Subcutaneous abdominal adipose tissue (tissue), 5 donors: ENCODE measurements at regions not wholly inside any gene's neighbourhood (a gene's known extent, or its start where the extent isn't known, plus 50 kb on each side); places are given as distances from the start of the nearest gene placed in this dataset.

Experiments
- H3K27ac ChIP-seq: one replicate; pipeline ENCODE4 v1.7.0; 2013; ENCODE audit warnings: low read depth, mild to moderate bottlenecking, inconsistent platforms, low read length, moderate library complexity
- H3K27me3 ChIP-seq, 5 donors: one replicate each; pipeline ENCODE4 v1.7.0; 2013; ENCODE audit warnings: low read length in 5 of 5, inconsistent platforms in 1 of 5; ENCODE audit not compliant: control insufficient read depth in 5 of 5, insufficient read depth in 4 of 5
- H3K36me3 ChIP-seq, 5 donors: one replicate each; pipeline ENCODE4 v1.7.0; 2013; ENCODE audit warnings: low read length in 5 of 5; ENCODE audit not compliant: control insufficient read depth in 5 of 5, insufficient read depth in 5 of 5
- H3K4me1 ChIP-seq, 5 donors: one replicate each; pipeline ENCODE4 v1.7.0; 2013; ENCODE audit warnings: low read length in 5 of 5, mild to moderate bottlenecking in 3 of 5, moderate library complexity in 1 of 5; ENCODE audit not compliant: control insufficient read depth in 5 of 5, insufficient read depth in 5 of 5
- H3K4me3 ChIP-seq, 5 donors: one replicate each; pipeline ENCODE4 v1.7.0; 2013; ENCODE audit warnings: low read length in 5 of 5, low read depth in 1 of 5
- H3K9ac ChIP-seq, 5 donors: one replicate each; pipeline ENCODE4 v1.7.0; 2013; ENCODE audit warnings: low read length in 5 of 5, mild to moderate bottlenecking in 4 of 5, moderate library complexity in 3 of 5
- H3K9me3 ChIP-seq, 5 donors: one replicate each; pipeline ENCODE4 v1.7.0; 2013; ENCODE audit warnings: low read length in 5 of 5; ENCODE audit not compliant: control insufficient read depth in 5 of 5
- donor health status: healthy.
- donor health status: healthy.
- donor health status: healthy.
- donor health status: healthy.
- donor health status: healthy.

DNA sequence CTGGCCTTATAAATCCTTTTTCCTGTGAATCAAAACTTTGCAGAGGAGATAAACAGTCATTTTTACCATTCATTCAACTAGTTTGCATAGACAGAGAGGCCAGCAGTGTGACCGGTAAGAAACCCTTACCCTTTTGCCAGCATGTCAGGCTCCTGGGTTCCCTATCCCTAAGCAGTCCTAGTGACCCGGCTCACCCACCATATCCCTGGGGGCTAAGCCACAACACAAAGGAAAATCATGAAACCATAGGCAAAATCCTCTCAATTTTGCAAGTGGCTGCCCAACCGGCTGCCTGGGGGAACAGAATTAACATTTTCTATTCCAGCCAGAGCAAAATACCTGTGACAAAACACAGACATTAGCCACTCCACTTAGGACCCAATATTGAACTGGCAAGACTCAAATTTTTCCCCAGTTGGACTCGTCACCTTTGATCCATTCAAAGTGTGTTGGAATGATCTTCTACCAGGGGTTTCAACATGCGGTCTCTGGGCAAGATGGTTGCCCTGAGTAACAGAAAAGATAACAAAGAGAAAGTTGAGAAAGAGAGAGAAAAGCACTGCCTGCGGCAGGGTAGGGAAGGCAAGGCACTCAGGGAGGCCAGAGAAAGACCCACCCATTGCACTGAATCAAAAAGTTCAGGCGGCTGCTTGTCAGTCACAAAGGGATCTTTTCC is 174.8 kb upstream of the NAMPT start:
- H3K27ac ChIP-seq: peak overlapping the region; percentile 33
- H3K4me1 ChIP-seq: peaks cover 0 to 22% (median 9%) of the 10 kb centered on the region in 5 donors
- H3K9me3 ChIP-seq: no peaks in the 10 kb centered on the region

DNA sequence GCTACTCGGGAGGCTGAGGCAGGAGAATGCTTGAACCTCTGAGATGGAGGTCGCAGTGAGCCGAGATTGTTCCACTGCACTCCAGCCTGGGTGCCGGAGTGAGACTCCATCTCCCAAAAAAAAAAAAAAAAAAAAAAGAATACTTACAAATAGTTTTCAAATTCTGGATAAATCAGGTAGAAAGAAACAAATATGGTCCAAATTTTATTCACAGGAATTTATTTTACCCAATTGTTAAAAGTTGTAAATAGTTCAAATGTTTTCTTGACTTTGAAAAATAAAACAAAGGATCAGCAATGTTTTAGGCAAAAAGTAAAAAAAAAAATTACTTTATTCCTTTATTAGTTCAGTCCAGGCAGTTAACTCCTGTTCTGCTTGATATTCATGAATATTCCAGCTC is 172.9 kb upstream of the NAMPT start:
- Histone ChIP-seq H3K9ac (no peak overlapping the region), H3K4me3 (no peak overlapping the region), H3K27me3 (no peaks in the 10 kb centered on the region), H3K27ac (no peak overlapping the region), H3K9me3 (peaks cover 0 to 2% (median 0%) of the 10 kb centered on the region in 5 donors), H3K4me1 (peaks cover 0 to 21% (median 9%) of the 10 kb centered on the region in 5 donors), H3K36me3 (no peaks in the 10 kb centered on the region)

More for the DNA sequence above, 174.8 kb upstream of the NAMPT start:
- Histone ChIP-seq H3K9ac (peak overlapping the region in 1 of 5 donors; percentile 48), H3K4me3 (no peak overlapping the region), H3K27me3 (no peaks in the 10 kb centered on the region), H3K36me3 (no peaks in the 10 kb centered on the region)

DNA sequence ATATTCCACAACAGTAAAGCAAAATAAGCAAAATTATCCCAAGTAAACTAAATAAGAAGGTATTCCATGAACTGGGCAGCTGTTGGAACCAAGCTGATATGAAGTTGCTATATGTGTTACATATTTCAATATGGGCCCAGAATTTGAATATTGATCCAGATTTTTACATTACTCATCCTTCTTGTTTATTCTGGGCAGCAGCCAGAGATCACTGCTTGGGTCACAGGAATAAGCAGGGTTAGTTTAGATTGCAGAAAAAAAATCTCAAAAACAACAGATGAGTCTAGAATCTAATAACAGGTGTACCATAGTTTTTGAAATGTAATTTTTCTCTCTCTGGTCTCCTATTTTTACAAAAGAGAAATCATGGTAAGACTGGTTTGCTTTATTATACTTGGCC is 171.5 kb upstream of the NAMPT start:
- Histone ChIP-seq H3K4me3 (no peak overlapping the region), H3K9me3 (peaks cover 0 to 4% (median 0%) of the 10 kb centered on the region in 5 donors), H3K27me3 (no peaks in the 10 kb centered on the region), H3K4me1 (peaks cover 0 to 12% (median 6%) of the 10 kb centered on the region in 5 donors), H3K9ac (no peak overlapping the region), H3K27ac (no peak overlapping the region), H3K36me3 (no peaks in the 10 kb centered on the region)

DNA sequence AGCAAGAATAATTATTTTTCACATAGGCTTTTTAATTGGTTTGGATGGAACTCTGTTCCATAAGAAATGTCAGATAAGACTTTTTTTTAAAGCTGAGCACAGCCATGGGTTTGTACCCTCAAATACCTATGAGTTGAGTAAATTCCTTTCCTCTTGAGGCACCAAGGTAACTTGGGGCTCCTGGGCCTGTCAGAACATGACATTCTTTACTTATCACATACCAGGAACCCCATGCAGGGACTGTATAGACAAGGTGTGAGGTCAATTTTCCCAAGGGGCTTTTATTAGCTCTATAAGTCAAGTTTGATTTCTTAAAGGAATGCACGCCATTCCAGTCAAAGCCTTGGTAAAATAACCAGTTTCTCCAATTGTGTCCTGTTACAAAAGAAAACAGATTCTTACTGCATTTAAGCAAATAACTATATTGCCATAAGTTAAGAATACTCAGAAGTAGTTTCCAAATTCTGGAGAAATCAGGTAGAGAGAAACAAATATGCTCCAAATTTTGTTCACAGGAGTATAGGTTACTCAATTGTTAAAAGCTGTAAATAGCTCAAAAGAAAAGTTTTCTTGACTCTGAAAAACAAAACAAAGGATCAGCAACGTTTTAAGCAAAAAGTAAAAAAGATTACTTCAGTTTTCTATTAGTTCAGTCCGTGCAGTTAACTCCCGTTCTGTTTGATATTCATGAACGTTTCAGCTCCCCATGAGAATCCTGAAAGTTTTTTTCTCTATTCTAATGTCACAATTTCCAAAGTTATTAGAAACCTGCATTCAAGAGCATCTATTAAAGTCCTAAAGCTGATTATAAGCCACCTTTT is 167.5 kb upstream of the NAMPT start:
- Histone ChIP-seq H3K4me1 (peaks cover 0 to 6% (median 4%) of the 10 kb centered on the region in 5 donors), H3K9ac (no peak overlapping the region), H3K27ac (no peak overlapping the region), H3K36me3 (no peaks in the 10 kb centered on the region), H3K9me3 (peaks cover 0 to 4% (median 0%) of the 10 kb centered on the region in 5 donors), H3K4me3 (no peak overlapping the region), H3K27me3 (no peaks in the 10 kb centered on the region)

DNA sequence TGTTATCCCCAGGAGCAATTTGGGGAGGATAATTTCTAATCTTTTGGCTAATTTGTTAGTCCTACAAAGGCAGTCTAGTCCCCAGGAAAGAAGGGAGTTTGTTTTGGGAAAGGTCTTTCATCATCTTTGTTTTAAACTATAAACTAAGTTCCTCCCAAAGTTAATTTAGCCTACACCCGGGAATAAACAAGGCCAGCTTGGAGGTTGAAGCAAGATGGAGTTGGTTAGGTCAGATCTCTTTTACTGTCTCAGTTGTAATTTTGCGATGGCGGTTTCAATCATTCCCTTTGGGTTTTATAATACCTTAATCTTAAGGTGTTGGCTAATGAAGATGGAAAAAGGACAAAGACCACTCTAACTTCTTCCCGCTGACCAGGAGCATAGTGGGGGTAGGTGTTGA is 166.4 kb upstream of the NAMPT start:
- no peak overlapping the region for H3K27ac ChIP-seq

DNA sequence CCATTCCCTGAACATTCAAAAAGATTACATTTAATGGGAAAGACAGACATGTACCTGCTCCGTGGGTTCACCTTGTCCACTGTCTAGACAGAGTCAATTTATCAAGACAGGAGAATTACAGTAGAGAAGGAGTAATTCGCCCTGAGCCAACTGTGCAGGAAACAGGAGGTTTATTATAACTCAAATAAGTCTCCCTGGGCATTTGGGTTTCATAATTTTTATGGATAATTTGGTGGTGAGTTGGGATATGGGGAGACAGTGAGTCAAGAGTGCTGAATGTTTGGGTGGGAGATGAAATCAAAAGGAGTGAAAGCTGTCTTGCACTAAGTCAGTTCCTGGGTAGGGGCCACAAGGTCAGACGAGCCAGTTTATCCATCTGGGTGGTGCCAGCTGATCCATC is 165.9 kb upstream of the NAMPT start:
- Histone ChIP-seq H3K27me3 (no peaks in the 10 kb centered on the region), H3K9me3 (peaks cover 0 to 4% (median 0%) of the 10 kb centered on the region in 5 donors), H3K36me3 (no peaks in the 10 kb centered on the region), H3K4me1 (peaks cover 0 to 6% (median 4%) of the 10 kb centered on the region in 5 donors), H3K9ac (no peak overlapping the region), H3K27ac (no peak overlapping the region), H3K4me3 (no peak overlapping the region)

More for the DNA sequence above, 166.4 kb upstream of the NAMPT start:
- peaks cover 0 to 6% (median 4%) of the 10 kb centered on the region in 5 donors for H3K4me1 ChIP-seq
- H3K9ac ChIP-seq: no peak overlapping the region
- no peak overlapping the region for H3K4me3 ChIP-seq
- peaks cover 0 to 4% (median 0%) of the 10 kb centered on the region in 5 donors for H3K9me3 ChIP-seq
- no peaks in the 10 kb centered on the region for H3K27me3 ChIP-seq
- no peaks in the 10 kb centered on the region for H3K36me3 ChIP-seq

DNA sequence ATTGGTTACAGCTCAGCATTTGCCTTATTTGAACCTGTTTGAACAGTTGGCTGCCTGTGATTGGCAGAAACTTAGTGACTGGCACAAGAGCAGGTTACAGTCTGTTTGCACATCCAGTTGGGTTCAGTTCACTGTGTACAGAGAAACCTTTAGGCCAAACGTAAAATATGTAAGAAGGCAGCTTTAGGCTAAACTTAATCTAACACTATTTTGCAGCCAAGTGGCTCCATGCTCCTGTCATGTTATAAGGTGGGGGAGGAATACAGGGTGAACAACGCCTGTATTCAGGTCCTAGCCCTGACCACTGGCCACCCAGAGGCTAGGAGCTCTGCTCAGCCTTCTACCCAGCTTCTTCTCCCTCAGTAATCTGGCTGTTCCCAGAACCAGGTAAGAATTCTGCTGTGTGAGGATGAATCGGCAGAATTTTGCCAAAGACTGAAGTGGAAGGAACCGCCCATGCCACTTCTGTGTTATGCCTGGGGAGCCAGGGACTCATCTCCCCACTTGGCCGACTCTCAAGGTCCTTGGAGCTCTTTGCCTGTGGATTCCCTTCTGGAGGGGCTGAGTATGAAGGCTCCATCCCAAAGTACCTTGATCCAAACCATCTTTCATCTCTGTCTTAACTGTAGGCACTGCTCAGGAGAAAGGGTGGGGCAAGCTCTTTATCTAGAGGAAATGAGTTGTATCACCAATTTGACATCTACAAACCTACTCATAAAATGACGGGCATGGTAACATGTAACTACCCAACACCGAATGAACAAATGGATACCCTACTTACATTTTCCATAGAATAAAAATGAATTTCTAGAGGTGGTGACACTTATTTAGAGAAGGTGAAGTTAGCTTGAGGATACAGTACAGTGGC is 164.4 kb upstream of the NAMPT start:
- H3K9me3 ChIP-seq: peaks cover 0 to 4% (median 0%) of the 10 kb centered on the region in 5 donors
- H3K27ac ChIP-seq: no peak overlapping the region
- no peaks in the 10 kb centered on the region for H3K36me3 ChIP-seq
- no peak overlapping the region for H3K9ac ChIP-seq
- H3K4me3 ChIP-seq: peak overlapping the region in 1 of 5 donors; percentile 4
- H3K27me3 ChIP-seq: no peaks in the 10 kb centered on the region
- peaks cover 0 to 6% (median 4%) of the 10 kb centered on the region in 5 donors for H3K4me1 ChIP-seq

DNA sequence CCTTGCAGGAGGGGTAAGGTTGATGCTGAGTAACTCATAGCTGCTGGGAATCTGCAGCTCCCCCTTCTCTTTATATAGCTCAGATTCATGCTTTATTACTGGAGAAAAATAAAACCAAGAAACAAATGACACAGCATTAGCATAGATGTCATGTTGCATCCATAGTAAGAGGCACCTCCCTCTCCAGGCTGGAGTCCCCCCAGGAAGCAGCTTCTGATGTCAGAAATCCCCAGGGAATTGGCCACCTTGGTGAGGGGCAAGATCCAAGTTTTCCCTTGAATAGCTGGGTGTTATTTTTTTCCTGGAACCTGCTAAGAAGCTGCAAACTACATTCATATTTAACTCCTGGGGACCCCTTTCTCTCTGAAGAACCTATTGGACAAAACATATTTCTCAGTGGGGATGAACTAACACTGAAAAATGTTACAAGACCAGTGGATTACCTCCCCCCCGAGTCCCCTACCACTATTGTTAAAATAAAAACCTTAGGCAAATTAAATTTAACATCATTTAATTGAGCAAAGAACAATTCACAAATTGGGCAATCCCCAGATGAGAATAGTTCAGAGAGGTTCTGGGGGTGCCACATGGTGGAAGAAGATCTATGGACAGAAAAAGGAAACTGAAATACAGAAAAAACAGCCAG is 163.7 kb upstream of the NAMPT start:
- H3K27ac ChIP-seq: no peak overlapping the region
- no peak overlapping the region for H3K9ac ChIP-seq
- peaks cover 0 to 6% (median 4%) of the 10 kb centered on the region in 5 donors for H3K4me1 ChIP-seq
- peaks cover 0 to 4% (median 0%) of the 10 kb centered on the region in 5 donors for H3K9me3 ChIP-seq
- H3K27me3 ChIP-seq: no peaks in the 10 kb centered on the region
- H3K36me3 ChIP-seq: no peaks in the 10 kb centered on the region
- no peak overlapping the region for H3K4me3 ChIP-seq

DNA sequence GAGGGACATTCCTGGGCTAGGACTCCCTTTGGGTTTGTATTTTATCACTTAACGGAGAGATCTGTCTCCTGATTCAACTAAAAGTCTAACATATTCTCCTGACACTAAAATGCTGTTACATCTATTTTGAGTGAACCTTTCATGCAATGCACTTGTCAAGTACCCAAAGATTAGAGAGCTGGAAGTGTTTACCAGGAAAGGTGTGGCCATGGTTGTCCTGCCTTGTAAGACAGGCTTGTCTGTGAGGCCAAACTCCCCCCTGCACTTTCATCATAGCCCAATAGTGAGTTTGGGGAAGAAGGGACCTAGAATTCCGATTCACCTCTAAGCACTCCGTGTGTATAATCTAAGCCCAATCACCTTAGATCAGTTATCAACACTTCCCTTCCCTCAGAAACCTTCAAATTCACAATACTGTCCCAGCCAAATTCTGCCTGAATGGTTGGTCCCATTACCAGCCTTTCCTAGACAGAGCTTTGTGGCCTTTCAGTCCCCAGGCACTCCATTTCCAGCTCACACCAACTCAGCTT is 162.6 kb upstream of the NAMPT start:
- no peaks in the 10 kb centered on the region for H3K36me3 ChIP-seq
- peaks cover 0 to 4% (median 0%) of the 10 kb centered on the region in 5 donors for H3K9me3 ChIP-seq

More for the DNA sequence above, 162.6 kb upstream of the NAMPT start:
- Histone ChIP-seq H3K27me3 (no peaks in the 10 kb centered on the region), H3K4me3 (no peak overlapping the region), H3K27ac (no peak overlapping the region), H3K9ac (no peak overlapping the region), H3K4me1 (peaks cover 0 to 6% (median 4%) of the 10 kb centered on the region in 5 donors)
